GM18951 (cell line): ENCODE measurements at regions not wholly inside any gene's neighbourhood (a gene's known extent, or its start where the extent isn't known, plus 50 kb on each side); places are given as distances from the start of the nearest gene placed in this dataset.
"Not testable (repeated sequence)": the region's sequence is repeated elsewhere in the genome, so short reads cannot be mapped to it uniquely, and the experiment has no call there.

ENCODE experiments used
- POLR2A ChIP-seq: IDR thresholded peaks from 4 replicates; pipeline ENCODE4 v1.6.1; 2011; ENCODE audit warnings: mild to moderate bottlenecking; ENCODE audit not compliant: insufficient read length, insufficient read depth; ENCODE audit errors: extremely low read depth
- in situ Hi-C: fragments of 300-500 bp; cut with MboI; formaldehyde crosslinking; loops from one replicate; pipeline ENCODE4 v1.12.0; 2022; ENCODE audit warnings: low sequenced_read_pairs, mixed read lengths, inconsistent platforms; ENCODE audit not compliant: unreplicated experiment

GRCh38 chr4:42296196-42296595 lies 101.1 kb upstream of the SHISA3 start:
- TF ChIP-seq POLR2A, result no peak
- in situ Hi-C loops, result loop anchor here (25.0 kb wide), 1 partner anchor 216 kb away; no protein-coding TSS in a partner anchor

DNA sequence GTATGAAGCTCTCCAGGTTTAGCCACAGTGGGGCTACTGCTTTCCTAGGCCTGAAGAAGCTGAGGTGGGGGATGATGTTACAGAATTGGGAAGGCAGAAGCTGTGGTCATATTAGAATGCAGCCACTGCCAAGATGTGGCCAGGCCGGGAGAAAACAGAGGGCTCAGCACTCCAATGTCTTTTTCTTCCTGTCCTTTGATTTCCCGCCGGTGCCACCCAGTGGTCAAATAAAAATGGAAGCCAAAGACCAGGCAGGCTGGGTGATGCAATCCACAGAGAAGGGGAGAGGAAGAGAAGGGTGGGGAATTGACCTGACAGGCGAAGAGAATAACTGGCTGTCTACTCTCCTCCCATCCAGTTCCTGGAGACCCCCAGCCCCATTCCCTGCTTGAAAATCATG lies 94.9 kb upstream of the SHISA3 start:
- TF ChIP-seq POLR2A, result no peak
- in situ Hi-C loops, result no loop called here

DNA sequence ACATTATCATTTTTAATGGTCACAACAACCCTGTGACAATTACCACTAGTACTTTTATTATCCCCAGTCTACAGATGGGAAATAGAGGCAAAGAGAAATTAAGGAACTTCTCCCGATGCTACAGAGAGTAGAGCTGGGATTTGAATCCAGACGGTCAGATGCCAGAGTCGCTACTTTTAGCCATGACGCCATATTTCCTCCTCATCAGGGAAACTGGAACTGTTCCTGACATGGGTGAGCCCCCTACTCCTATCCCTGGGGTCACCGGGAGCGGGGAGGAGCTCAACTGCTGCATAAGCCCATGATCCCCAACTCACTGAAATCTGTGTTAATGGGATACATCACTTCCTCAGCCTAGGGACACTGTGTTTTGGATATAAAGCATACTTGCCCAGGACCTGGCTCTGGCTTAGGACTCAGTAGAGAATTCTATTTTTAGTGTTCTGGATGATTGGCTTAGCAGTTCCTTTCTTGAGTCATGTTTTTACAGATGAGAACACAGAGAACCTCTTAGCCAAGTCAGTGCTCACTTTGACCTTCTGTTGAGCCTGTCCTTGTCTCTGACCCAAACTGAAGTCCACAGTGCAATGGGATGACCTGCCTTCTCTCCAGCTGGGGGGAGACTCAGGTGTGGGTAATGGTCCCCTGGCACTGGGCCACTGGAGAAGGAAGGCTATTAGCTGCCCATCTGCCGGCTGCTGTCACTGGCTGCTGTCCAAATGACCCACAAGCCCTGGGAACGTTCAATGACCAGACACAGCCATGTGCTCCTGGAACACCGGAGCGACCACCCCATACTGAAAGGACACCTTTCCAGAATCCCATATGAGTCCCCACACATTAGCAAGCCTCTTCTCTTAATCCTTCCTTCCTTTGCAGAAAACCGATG lies 90.8 kb upstream of the SHISA3 start:
- TF ChIP-seq POLR2A, result no peak
- in situ Hi-C loops, result no loop called here

DNA sequence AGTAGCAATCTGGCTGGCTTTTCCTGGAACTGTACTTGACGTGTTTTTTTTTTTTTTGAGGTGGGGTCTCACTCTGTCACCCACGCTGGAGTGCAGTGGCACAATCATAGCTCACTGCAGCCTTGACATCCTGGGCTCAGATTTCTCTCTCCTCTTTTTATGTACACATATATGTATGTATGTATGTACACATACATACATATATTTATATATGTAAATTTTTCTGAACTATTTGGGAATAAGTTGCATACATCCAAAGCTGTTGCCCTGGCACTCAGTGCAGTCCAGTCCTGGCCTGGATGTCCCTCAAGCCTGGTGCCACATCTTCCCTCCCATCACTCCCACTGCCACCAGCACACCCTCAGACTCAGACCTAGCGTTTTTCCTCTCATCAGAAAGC lies 89.0 kb upstream of the SHISA3 start:
- no peak for TF ChIP-seq POLR2A
- in situ Hi-C loops, result no loop called here

- in situ Hi-C loops, result no loop called here
- no peak for TF ChIP-seq POLR2A
Observed at GRCh38 chr4:42309361-42310260, 87.7 kb upstream of the SHISA3 start.

- no peak for TF ChIP-seq POLR2A
- in situ Hi-C loops, result no loop called here
Observed at GRCh38 chr4:42310358-42310757, 86.9 kb upstream of the SHISA3 start.

GRCh38 chr4:42310806-42311205 lies 86.5 kb upstream of the SHISA3 start:
- in situ Hi-C loops, result no loop called here
- TF ChIP-seq POLR2A, result no peak

- in situ Hi-C loops, result no loop called here
- TF ChIP-seq POLR2A, result no peak
Observed at GRCh38 chr4:42311591-42311990, 85.7 kb upstream of the SHISA3 start.

DNA sequence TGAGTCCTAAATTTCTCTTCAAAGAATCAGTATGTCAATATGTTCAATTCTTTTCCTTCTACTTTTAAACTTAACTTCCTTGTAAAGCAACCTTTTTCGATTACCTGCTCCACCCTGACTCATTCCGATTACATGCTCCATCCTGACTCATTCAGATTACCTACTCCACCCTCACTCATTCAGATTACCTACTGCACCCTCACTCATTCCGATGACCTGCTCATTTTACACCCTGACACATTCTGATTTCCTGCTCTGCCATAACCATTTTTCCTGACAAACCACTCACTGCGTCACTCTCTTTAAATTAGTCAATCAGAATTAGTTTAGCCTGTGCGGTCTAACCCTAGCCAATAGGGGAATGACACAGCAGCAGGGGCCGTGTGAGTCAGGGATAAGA lies 83.9 kb upstream of the SHISA3 start:
- in situ Hi-C loops, result not testable (repeated sequence)

- in situ Hi-C loops, result no loop called here
- TF ChIP-seq POLR2A, result no peak
Observed at GRCh38 chr4:42313872-42314271, 83.4 kb upstream of the SHISA3 start.

GRCh38 chr4:42315231-42315630 lies 82.1 kb upstream of the SHISA3 start:
- in situ Hi-C loops, result no loop called here
- TF ChIP-seq POLR2A, result no peak

GRCh38 chr4:42320822-42321388 lies 76.4 kb upstream of the SHISA3 start:
- in situ Hi-C loops, result no loop called here
- no peak for TF ChIP-seq POLR2A

- TF ChIP-seq POLR2A, result no peak
- in situ Hi-C loops, result no loop called here
Observed at GRCh38 chr4:42326040-42326439, 71.2 kb upstream of the SHISA3 start.
